HCT116 (cell line): ENCODE measurements at regions not wholly inside any gene's neighbourhood (a gene's known extent, or its start where the extent isn't known, plus 50 kb on each side); places are given as distances from the start of the nearest gene placed in this dataset.

ENCODE experiments used
- ATAC-seq: fragments of 200-7000 bp; cut with Tn5 transposase; 2 replicates; pipeline ENCODE4 v1.9.1; 2020; ENCODE audit warnings: mild to moderate bottlenecking, moderate library complexity
- BruUV-seq: library from RNA; stranded (reverse); fragments of 400-500 nt; replicated peaks from 2 replicates; lab custom pipeline; 2021; lab: Mats Ljungman, UMichigan
- CTCF ChIA-PET: fragments of 300-600 bp; sonication (Branson Sonifier 250); formaldehyde crosslinking; loops from one replicate; lab custom pipeline; 2021; ENCODE audit warnings: antibody characterized with exemption; lab: Charles Lee
- POLR2A ChIA-PET: fragments of 300-600, 350-600 bp; sonication (Branson Sonifier 250); formaldehyde crosslinking; loops from one replicate; lab custom pipeline; 2021; ENCODE audit warnings: antibody characterized with exemption; lab: Charles Lee
- RAD21 ChIA-PET, 2 experiments: fragments of 300-600 bp; sonication (Branson Sonifier 250); formaldehyde crosslinking; loops; one replicate each; lab custom pipeline; 2023; ENCODE audit warnings: low total read pairs in 2 of 2; ENCODE audit not compliant: uncharacterized antibody in 2 of 2, unreplicated experiment in 2 of 2, low non-redundant PET in 1 of 2; lab: Charles Lee
- DNase-seq: peaks from one replicate; pipeline ENCODE4 v3.0.0-alpha.2; 2010; ENCODE audit warnings: low read depth, low spot score
- H2AFZ ChIP-seq: fragments of 200-600 bp; shearing (Covaris generic), sonication (generic); 2 replicates; pipeline ENCODE4 v1.6.1; 2017; ENCODE audit warnings: low read depth, mixed run types, mixed read lengths, antibody characterized with exemption, low read length; ENCODE audit not compliant: poor library complexity, severe bottlenecking
- H3K27ac ChIP-seq: 2 replicates; pipeline ENCODE4 v1.5.1; 2012; ENCODE audit warnings: low read depth, low read length
- H3K27me3 ChIP-seq: fragments of 200-600 bp; sonication (generic); 2 replicates; pipeline ENCODE4 v1.6.1; 2016; ENCODE audit warnings: mixed run types, low read length, mixed read lengths; ENCODE audit not compliant: insufficient read depth
- H3K36me3 ChIP-seq, 2 experiments: fragments of 200-500 bp in 1 of 2; fragments of 200-600 bp in 1 of 2; sonication (Bioruptor generic) in 1 of 2; sonication (generic) in 1 of 2; 2 replicates each; pipeline versions ENCODE4 v1.5.1 to v1.6.1; 2014 to 2016; ENCODE audit warnings: low read length in 2 of 2, inconsistent platforms in 1 of 2, mixed read lengths in 1 of 2, mixed run types in 1 of 2; ENCODE audit not compliant: insufficient read depth in 2 of 2, control insufficient read depth in 1 of 2
- H3K4me1 ChIP-seq, 2 experiments: fragments of 200-600 bp in 1 of 2; sonication (generic) in 1 of 2; 2 replicates each; pipeline versions ENCODE4 v1.5.1 to v1.6.1; 2012 to 2017; ENCODE audit warnings: low read length in 2 of 2, inconsistent platforms in 1 of 2, mild to moderate bottlenecking in 1 of 2, mixed read lengths in 1 of 2, mixed run types in 1 of 2, moderate library complexity in 1 of 2; ENCODE audit not compliant: insufficient read depth in 2 of 2, control insufficient read depth in 1 of 2
- H3K4me2 ChIP-seq: fragments of 200-600 bp; sonication (generic); 2 replicates; pipeline ENCODE4 v1.6.1; 2017; ENCODE audit warnings: mixed run types, low read length, mixed read lengths
- H3K4me3 ChIP-seq, 2 experiments: fragments of 200-600 bp in 1 of 2; sonication (generic) in 1 of 2; replicated peaks in 1 of 2; 2 replicates each; pipeline ENCODE4 v1.5.1; 2011 to 2016; ENCODE audit warnings: low read length in 2 of 2, control low read depth in 1 of 2, low read depth in 1 of 2, mild to moderate bottlenecking in 1 of 2, mixed read lengths in 1 of 2, mixed run types in 1 of 2
- H3K79me2 ChIP-seq: fragments of 200-600 bp; sonication (generic); 2 replicates; pipeline ENCODE4 v1.6.1; 2017; ENCODE audit warnings: mild to moderate bottlenecking, mixed run types, low read length, moderate library complexity, mixed read lengths; ENCODE audit not compliant: insufficient read depth
- H3K9ac ChIP-seq: fragments of 200-600 bp; sonication (generic); 2 replicates; pipeline ENCODE4 v1.6.1; 2016; ENCODE audit warnings: low read length, mixed read lengths
- H3K9me2 ChIP-seq: fragments of 200-600 bp; sonication (generic), shearing (Covaris generic); 2 replicates; pipeline ENCODE4 v1.6.1; 2017; ENCODE audit warnings: mixed run types, mild to moderate bottlenecking, moderate library complexity; ENCODE audit not compliant: insufficient read depth
- H3K9me3 ChIP-seq, 2 experiments: fragments of 200-500 bp in 1 of 2; fragments of 200-600 bp in 1 of 2; sonication (Bioruptor generic) in 1 of 2; sonication (generic) in 1 of 2; 2 replicates each; pipeline ENCODE4 v1.6.1; 2014 to 2017; ENCODE audit warnings: low read length in 2 of 2, mixed read lengths in 2 of 2, inconsistent platforms in 1 of 2, low read depth in 1 of 2, mild to moderate bottlenecking in 1 of 2, mixed run types in 1 of 2, moderate library complexity in 1 of 2; ENCODE audit not compliant: control insufficient read depth in 1 of 2, insufficient read depth in 1 of 2
- H4K20me1 ChIP-seq: fragments of 200-600 bp; sonication (generic), shearing (Covaris generic); 2 replicates; pipeline ENCODE4 v1.6.1; 2017; ENCODE audit warnings: mixed run types, mild to moderate bottlenecking, moderate library complexity; ENCODE audit not compliant: insufficient read depth
- ATF3 ChIP-seq: IDR thresholded peaks from 2 replicates; pipeline ENCODE4 v1.6.1; 2012
- CBX3 ChIP-seq: IDR thresholded peaks from 2 replicates; pipeline ENCODE4 v1.6.1; 2012; ENCODE audit warnings: low read depth
- CEBPB ChIP-seq: IDR thresholded peaks from 2 replicates; pipeline ENCODE4 v1.6.1; 2012; ENCODE audit warnings: low read depth
- CTCF ChIP-seq, 3 experiments: fragments of 200-600 bp in 1 of 3; sonication (generic) in 1 of 3; IDR thresholded peaks in 2 of 3; conservative IDR thresholded peaks in 1 of 3; 2 replicates each; pipeline ENCODE4 v1.5.1; 2012 to 2017; ENCODE audit warnings: low read depth in 2 of 3, low read length in 2 of 3, antibody characterized with exemption in 1 of 3, borderline replicate concordance in 1 of 3, control low read depth in 1 of 3, mild to moderate bottlenecking in 1 of 3, mixed read lengths in 1 of 3, mixed run types in 1 of 3, moderate library complexity in 1 of 3; ENCODE audit not compliant: insufficient read depth in 1 of 3
- EGR1 ChIP-seq: IDR thresholded peaks from 2 replicates; pipeline ENCODE4 v1.6.1; 2012; ENCODE audit warnings: low read depth
- ELF1 ChIP-seq: IDR thresholded peaks from 2 replicates; pipeline ENCODE4 v1.6.1; 2012; ENCODE audit warnings: low read depth, borderline replicate concordance
- EZH2 ChIP-seq: fragments of 200-600 bp; sonication (generic); IDR thresholded peaks from 2 replicates; pipeline ENCODE4 v1.6.1; 2017; ENCODE audit warnings: antibody characterized with exemption, mixed run types
- EZH2phosphoT487 ChIP-seq: fragments of 200-600 bp; IDR thresholded peaks from 2 replicates; pipeline ENCODE4 v1.6.1; 2018; ENCODE audit warnings: antibody characterized with exemption, borderline replicate concordance
- FOSL1 ChIP-seq: IDR thresholded peaks from 2 replicates; pipeline ENCODE4 v1.6.1; 2012; ENCODE audit warnings: low read depth
- JUND ChIP-seq: IDR thresholded peaks from 2 replicates; pipeline ENCODE4 v1.6.1; 2012
- POLR2A ChIP-seq: IDR thresholded peaks from 2 replicates; pipeline ENCODE4 v1.7.0; 2011; ENCODE audit warnings: borderline replicate concordance; ENCODE audit not compliant: insufficient read depth, insufficient read length; ENCODE audit errors: extremely low read depth
- RAD21 ChIP-seq: IDR thresholded peaks from 2 replicates; pipeline ENCODE4 v1.6.1; 2012; ENCODE audit warnings: low read depth, mild to moderate bottlenecking
- REST ChIP-seq: IDR thresholded peaks from 2 replicates; pipeline ENCODE4 v1.6.1; 2012; ENCODE audit warnings: low read depth
- SIN3A ChIP-seq: IDR thresholded peaks from 2 replicates; pipeline ENCODE4 v1.6.1; 2012; ENCODE audit warnings: low read depth
- SP1 ChIP-seq: IDR thresholded peaks from 2 replicates; pipeline ENCODE4 v1.6.1; 2012; ENCODE audit warnings: low read depth
- SRF ChIP-seq: IDR thresholded peaks from 2 replicates; pipeline ENCODE4 v1.6.1; 2012; ENCODE audit warnings: low read depth
- TCF7L2 ChIP-seq: IDR thresholded peaks from 2 replicates; pipeline ENCODE4 v1.7.0; 2011; ENCODE audit warnings: borderline replicate concordance, inconsistent platforms; ENCODE audit not compliant: insufficient read depth, insufficient read length; ENCODE audit errors: extremely low read depth
- YY1 ChIP-seq: IDR thresholded peaks from 2 replicates; pipeline ENCODE4 v1.6.1; 2011; ENCODE audit warnings: low read length, low read depth, moderate library complexity, mild to moderate bottlenecking; ENCODE audit not compliant: insufficient replicate concordance; ENCODE audit errors: extremely low read depth
- ZFX ChIP-seq: fragments of 450-650 bp; IDR thresholded peaks from 2 replicates; pipeline ENCODE4 v1.6.1; 2017
- ZNF274 ChIP-seq: fragments of 200-500 bp; sonication (Bioruptor generic); IDR thresholded peaks from 2 replicates; pipeline ENCODE4 v1.6.1; 2014; ENCODE audit warnings: mild to moderate bottlenecking, low read depth, low read length, inconsistent platforms
- intact Hi-C: fragments of 100-400 bp; cut with micrococcal nuclease; formaldehyde crosslinking; loops from 2 replicates; pipeline ENCODE4 v1.10.0; 2022

- TF ChIP-seq REST (no peak), TCF7L2 (no peak), ELF1 (no peak), FOSL1 (no peak), POLR2A (no peak), ZFX (no peak), CBX3 (no peak), SP1 (no peak), EZH2 (no peak), EGR1 (no peak), JUND (no peak)
These were observed 179.8 kb downstream of the ZPLD1 start (continued) for GRCh38 chr3:102614585-102614984.

DNA sequence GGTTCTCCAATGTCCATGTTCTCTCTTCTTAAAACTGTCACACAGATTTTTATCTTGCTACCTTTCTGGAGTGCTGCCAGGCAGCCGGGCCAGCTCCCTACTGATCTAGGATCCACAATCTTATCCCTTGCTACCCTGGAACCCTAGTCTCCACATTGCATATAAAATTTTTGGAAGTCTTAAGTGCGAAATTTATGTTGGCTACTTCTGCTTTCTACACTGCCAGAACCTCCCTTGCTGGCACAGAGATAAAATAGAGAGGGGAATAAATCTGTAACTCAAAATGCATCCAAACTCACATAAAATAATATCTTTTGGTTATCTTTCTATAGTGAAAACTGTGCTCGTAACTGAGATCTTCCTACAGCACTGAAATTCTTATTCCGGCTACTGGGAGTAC is 182.6 kb downstream of the ZPLD1 start:
- no peak overlapping the region for H3K4me3 ChIP-seq
- TF ChIP-seq ZNF274 (no peak), FOSL1 (no peak), YY1 (no peak), ATF3 (no peak), CEBPB (no peak), REST (no peak), EZH2 (no peak), SIN3A (no peak), SRF (no peak), EZH2phosphoT487 (no peak), POLR2A (no peak), CTCF (IDR thresholded peaks at IDR 0.05 in 2 of 3, conservative IDR thresholded peaks at IDR 0.05 in 1 of 3; ENCODE audit: borderline replicate concordance in 1 of 3, insufficient read depth in 1 of 3, low read depth in 2 of 3, low read length in 2 of 3) (no peak), RAD21 (no peak)

More for the DNA sequence above, 182.6 kb downstream of the ZPLD1 start:
- ChIA-PET CTCF (no interaction called here), RAD21 (no interaction called here), POLR2A (no interaction called here)
- Histone ChIP-seq H2AFZ (no peak overlapping the region), H3K9me2 (no peaks in the 10 kb centered on the region), H3K4me1 (no peaks in the 10 kb centered on the region), H3K9me3 (no peaks in the 10 kb centered on the region), H3K36me3 (no peaks in the 10 kb centered on the region), H3K9ac (no peak overlapping the region), H3K27ac (no peak overlapping the region), H3K4me2 (no peak overlapping the region), H3K79me2 (no peaks in the 10 kb centered on the region), H3K27me3 (no peaks in the 10 kb centered on the region), H4K20me1 (no peaks in the 10 kb centered on the region)
- no peak for DNase-seq
- no TSS peak for BruUV-seq
- intact Hi-C loops = no loop called here
- ATAC-seq = no peak
